CD4-positive, alpha-beta T cell treated with Interleukin-17A for 1 hour (primary cell): ENCODE measurements at regions not wholly inside any gene's neighbourhood (a gene's known extent, or its start where the extent isn't known, plus 50 kb on each side); places are given as distances from the start of the nearest gene placed in this dataset.
A peak's percentile ranks its signal among the peaks of the same experiment; 100 is the strongest.

Experiments used
- DNase-seq: peaks from one replicate; pipeline ENCODE4 v3.0.0-alpha.2; 2020

GRCh38 chr5:54671681-54672080 lies 154.1 kb downstream of the SNX18 start:
- DNase-seq: no peak

GRCh38 chr5:54671111-54671531 lies 153.6 kb downstream of the SNX18 start:
- DNase-seq: no peak

GRCh38 chr5:54670281-54670680 lies 152.7 kb downstream of the SNX18 start:
- DNase-seq: no peak

GRCh38 chr5:54669845-54670244 lies 152.3 kb downstream of the SNX18 start:
- DNase-seq: no peak

- no peak for DNase-seq
Observed at GRCh38 chr5:54669285-54669684, 151.7 kb downstream of the SNX18 start.

- DNase-seq: no peak
Observed at GRCh38 chr5:54668096-54668495, 150.5 kb downstream of the SNX18 start.

- no peak for DNase-seq
Observed at GRCh38 chr5:54667136-54667535, 149.6 kb downstream of the SNX18 start.

- DNase-seq: no peak
Observed at GRCh38 chr5:54663866-54664265, 146.3 kb downstream of the SNX18 start.

- no peak for DNase-seq
Observed at GRCh38 chr5:54661111-54661510, 143.6 kb downstream of the SNX18 start.

- DNase-seq: no peak
Observed at GRCh38 chr5:54659700-54660131, 142.2 kb downstream of the SNX18 start.

- no peak for DNase-seq
Observed at GRCh38 chr5:54658010-54658409, 140.5 kb downstream of the SNX18 start.

- DNase-seq: no peak
Observed at GRCh38 chr5:54656261-54656728, 138.7 kb downstream of the SNX18 start.

GRCh38 chr5:54655761-54656160 lies 138.2 kb downstream of the SNX18 start:
- no peak for DNase-seq

- DNase-seq: no peak
Observed at GRCh38 chr5:54655266-54655665, 137.7 kb downstream of the SNX18 start.

GRCh38 chr5:54653956-54654614 lies 136.5 kb downstream of the SNX18 start:
- DNase-seq: no peak

GRCh38 chr5:54651482-54652076 lies 134.0 kb downstream of the SNX18 start:
- DNase-seq: no peak

- DNase-seq: no peak
Observed at GRCh38 chr5:54649041-54649504, 131.5 kb downstream of the SNX18 start.

- peak; percentile 75 for DNase-seq
Observed at GRCh38 chr5:54646356-54647101, 129.0 kb downstream of the SNX18 start.

GRCh38 chr5:54645882-54646355 lies 128.4 kb downstream of the SNX18 start:
- no peak for DNase-seq

GRCh38 chr5:54644226-54644625 lies 126.7 kb downstream of the SNX18 start:
- DNase-seq: no peak

GRCh38 chr5:54643685-54644106 lies 126.1 kb downstream of the SNX18 start:
- DNase-seq: no peak

GRCh38 chr5:54639621-54640020 lies 122.1 kb downstream of the SNX18 start:
- DNase-seq: no peak

- peak; percentile 46 for DNase-seq
Observed at GRCh38 chr5:54638106-54638505, 120.5 kb downstream of the SNX18 start.

- DNase-seq: no peak
Observed at GRCh38 chr5:54637654-54638053, 120.1 kb downstream of the SNX18 start.
